OCI-LY3 (cell line): ENCODE measurements at regions not wholly inside any gene's neighbourhood (a gene's known extent, or its start where the extent isn't known, plus 50 kb on each side); places are given as distances from the start of the nearest gene placed in this dataset.

Experiments
- H2AFZ ChIP-seq: fragments of 200-600, 300-600 bp; shearing (Covaris generic); 2 replicates; pipeline ENCODE4 v1.6.0; 2014; ENCODE audit warnings: antibody characterized with exemption, low read depth, low read length
- H3K27ac ChIP-seq: fragments of 200-600, 300-600 bp; sonication (generic); 2 replicates; pipeline ENCODE4 v1.5.1; 2014; ENCODE audit warnings: mild to moderate bottlenecking, low read length, moderate library complexity, mixed read lengths
- H3K27me3 ChIP-seq: fragments of 200-600, 300-600 bp; sonication (generic); 2 replicates; pipeline ENCODE4 v1.6.1; 2014; ENCODE audit warnings: low read depth, low read length, mixed read lengths
- H3K36me3 ChIP-seq: fragments of 200-600, 300-600 bp; sonication (generic); replicated peaks from 2 replicates; pipeline ENCODE3; 2014; ENCODE audit warnings: low read depth, low read length, mixed read lengths
- H3K4me1 ChIP-seq: fragments of 300-600, 200-600 bp; sonication (generic); 2 replicates; pipeline ENCODE4 v1.6.1; 2014; ENCODE audit warnings: low read length, mixed read lengths
- H3K4me2 ChIP-seq: fragments of 200-600, 300-600 bp; sonication (generic); 2 replicates; pipeline ENCODE4 v1.6.1; 2014; ENCODE audit warnings: low read length, mixed read lengths
- H3K4me3 ChIP-seq: fragments of 300-600, 200-600 bp; sonication (generic); 2 replicates; pipeline ENCODE4 v1.5.1; 2014; ENCODE audit warnings: antibody characterized with exemption, mild to moderate bottlenecking, low read length, moderate library complexity
- H3K79me2 ChIP-seq: fragments of 300-600, 200-600 bp; shearing (Covaris generic); 2 replicates; pipeline ENCODE4 v1.6.1; 2014; ENCODE audit warnings: mild to moderate bottlenecking, low read length, mixed read lengths
- H3K9ac ChIP-seq: fragments of 300-600, 200-600 bp; shearing (Covaris generic); 2 replicates; pipeline ENCODE4 v1.6.0; 2014; ENCODE audit warnings: mild to moderate bottlenecking, low read length, moderate library complexity
- H3K9me3 ChIP-seq: fragments of 200-600, 300-600 bp; shearing (Covaris generic); 2 replicates; pipeline ENCODE4 v1.6.1; 2014; ENCODE audit warnings: low read length, mixed read lengths; ENCODE audit not compliant: insufficient read depth
- H4K20me1 ChIP-seq: fragments of 200-600, 300-600 bp; sonication (generic); 2 replicates; pipeline ENCODE4 v1.6.1; 2016; ENCODE audit warnings: low read length, mixed read lengths; ENCODE audit not compliant: insufficient read depth
- EZH2phosphoT487 ChIP-seq: fragments of 200-600 bp; shearing (Covaris generic); IDR thresholded peaks from 2 replicates; pipeline ENCODE4 v1.6.1; 2018; ENCODE audit warnings: antibody characterized with exemption, mixed run types, low read depth
- TF ChIP-seq, protein P1 (sequence below): fragments of 200-600, 300-600 bp; sonication (generic); IDR thresholded peaks from 2 replicates; pipeline ENCODE4 v1.5.1; 2014; ENCODE audit warnings: antibody characterized with exemption, low read length, low read depth

DNA sequence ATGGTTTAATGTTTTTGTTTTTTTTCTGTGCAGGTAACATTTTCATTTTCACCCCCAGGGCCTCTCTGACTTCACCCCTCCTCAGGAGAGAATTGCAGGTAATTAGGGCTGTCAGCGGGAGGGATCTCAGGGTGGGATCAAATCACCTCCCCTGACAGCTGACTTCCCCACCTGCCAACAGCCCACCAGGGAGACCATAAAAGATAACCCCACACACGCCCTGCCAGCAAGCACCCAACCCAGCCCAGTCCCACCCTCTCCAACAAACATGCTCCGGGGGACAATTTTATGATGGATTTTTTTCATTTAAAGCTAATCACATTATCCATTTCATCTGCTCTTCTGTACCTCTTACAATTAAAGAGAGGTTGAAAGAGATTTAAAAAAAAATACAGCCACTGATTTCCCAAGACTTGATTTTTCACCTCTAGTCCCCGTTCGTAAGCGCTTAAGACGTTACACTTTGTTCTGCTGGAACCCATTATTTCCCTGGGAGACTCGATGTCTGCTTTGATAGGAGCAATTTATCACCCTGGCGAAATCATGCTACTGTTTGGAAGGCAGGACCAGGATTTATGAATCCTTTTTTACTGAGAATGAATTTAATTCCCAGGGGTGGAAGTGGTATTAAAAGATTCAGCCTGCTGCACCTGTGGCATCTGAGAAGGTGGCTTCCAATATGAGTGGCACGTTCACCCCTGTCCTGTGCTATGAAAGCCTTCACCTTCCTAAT is 232.9 kb upstream of the ID2 start:
- no peak overlapping the region for H3K4me3 ChIP-seq
- no peak overlapping the region for H3K9ac ChIP-seq
- no peak overlapping the region for H2AFZ ChIP-seq
- H3K9me3 ChIP-seq = no peaks in the 10 kb centered on the region
- no peaks in the 10 kb centered on the region for H3K27me3 ChIP-seq
- H3K27ac ChIP-seq = no peak overlapping the region
- H4K20me1 ChIP-seq = no peaks in the 10 kb centered on the region
- no peaks in the 10 kb centered on the region for H3K79me2 ChIP-seq
- H3K4me2 ChIP-seq = no peak overlapping the region
- peaks cover 42% of the 10 kb centered on the region for H3K4me1 ChIP-seq
- no peak for TF ChIP-seq EZH2phosphoT487
- TF ChIP-seq, protein P1, sequence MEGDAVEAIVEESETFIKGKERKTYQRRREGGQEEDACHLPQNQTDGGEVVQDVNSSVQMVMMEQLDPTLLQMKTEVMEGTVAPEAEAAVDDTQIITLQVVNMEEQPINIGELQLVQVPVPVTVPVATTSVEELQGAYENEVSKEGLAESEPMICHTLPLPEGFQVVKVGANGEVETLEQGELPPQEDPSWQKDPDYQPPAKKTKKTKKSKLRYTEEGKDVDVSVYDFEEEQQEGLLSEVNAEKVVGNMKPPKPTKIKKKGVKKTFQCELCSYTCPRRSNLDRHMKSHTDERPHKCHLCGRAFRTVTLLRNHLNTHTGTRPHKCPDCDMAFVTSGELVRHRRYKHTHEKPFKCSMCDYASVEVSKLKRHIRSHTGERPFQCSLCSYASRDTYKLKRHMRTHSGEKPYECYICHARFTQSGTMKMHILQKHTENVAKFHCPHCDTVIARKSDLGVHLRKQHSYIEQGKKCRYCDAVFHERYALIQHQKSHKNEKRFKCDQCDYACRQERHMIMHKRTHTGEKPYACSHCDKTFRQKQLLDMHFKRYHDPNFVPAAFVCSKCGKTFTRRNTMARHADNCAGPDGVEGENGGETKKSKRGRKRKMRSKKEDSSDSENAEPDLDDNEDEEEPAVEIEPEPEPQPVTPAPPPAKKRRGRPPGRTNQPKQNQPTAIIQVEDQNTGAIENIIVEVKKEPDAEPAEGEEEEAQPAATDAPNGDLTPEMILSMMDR = no peak
- no peaks in the 10 kb centered on the region for H3K36me3 ChIP-seq

DNA sequence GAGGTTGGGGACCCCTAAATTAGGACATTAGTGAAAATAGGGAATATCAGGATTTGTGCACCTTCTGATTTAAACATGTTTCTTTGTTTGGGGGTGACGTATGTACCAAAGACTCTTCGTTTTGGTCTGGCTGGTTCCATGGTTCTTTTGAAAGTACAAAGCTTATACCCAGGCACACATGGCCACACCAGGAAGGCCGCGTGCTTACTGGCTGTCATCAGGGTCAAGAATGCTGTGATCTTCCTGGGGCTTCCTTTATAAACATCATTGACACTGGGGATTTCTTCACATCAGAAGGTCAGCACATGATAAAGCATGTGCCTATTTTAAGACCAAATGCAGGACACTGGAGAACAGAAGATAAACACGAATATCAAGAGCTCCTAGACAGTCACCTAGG is 230.6 kb upstream of the ID2 start:
- Histone ChIP-seq H3K4me2 (no peak overlapping the region), H3K79me2 (no peaks in the 10 kb centered on the region), H3K4me1 (peaks cover 29% of the 10 kb centered on the region), H3K36me3 (no peaks in the 10 kb centered on the region), H3K27ac (no peak overlapping the region), H3K4me3 (no peak overlapping the region), H3K9me3 (no peaks in the 10 kb centered on the region), H3K9ac (no peak overlapping the region), H3K27me3 (no peaks in the 10 kb centered on the region), H4K20me1 (no peaks in the 10 kb centered on the region), H2AFZ (no peak overlapping the region)
- TF ChIP-seq, protein P1 = no peak
- TF ChIP-seq EZH2phosphoT487 = no peak

DNA sequence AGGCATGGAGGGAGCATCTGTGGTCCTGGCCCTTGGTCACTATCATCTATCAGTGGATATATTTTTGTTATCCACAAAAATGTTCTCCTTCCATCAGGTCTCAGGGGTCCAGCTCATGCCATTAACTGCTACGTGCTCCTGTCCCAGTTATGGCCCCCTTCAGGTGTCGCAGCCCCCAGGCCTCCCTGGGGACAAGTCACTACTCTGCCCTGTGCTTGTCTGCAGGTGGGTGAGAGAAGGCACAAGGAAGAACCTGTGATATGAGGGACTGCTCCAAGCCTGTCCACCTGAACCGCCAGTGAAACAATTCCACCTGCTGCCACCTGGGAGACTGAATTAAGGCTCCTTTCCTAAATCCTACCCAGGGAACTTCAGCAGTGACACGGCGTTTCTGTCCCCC is 229.6 kb upstream of the ID2 start:
- no peak for TF ChIP-seq EZH2phosphoT487
- TF ChIP-seq, protein P1 = no peak
- Histone ChIP-seq H3K27ac (no peak overlapping the region), H3K9me3 (no peaks in the 10 kb centered on the region), H3K9ac (no peak overlapping the region), H3K27me3 (no peaks in the 10 kb centered on the region), H3K4me3 (no peak overlapping the region), H3K4me2 (peak overlapping the region; percentile 21; the same call in 1 of the 2 replicates), H3K79me2 (no peaks in the 10 kb centered on the region), H4K20me1 (no peaks in the 10 kb centered on the region), H2AFZ (no peak overlapping the region), H3K4me1 (peaks cover 35% of the 10 kb centered on the region), H3K36me3 (no peaks in the 10 kb centered on the region)

DNA sequence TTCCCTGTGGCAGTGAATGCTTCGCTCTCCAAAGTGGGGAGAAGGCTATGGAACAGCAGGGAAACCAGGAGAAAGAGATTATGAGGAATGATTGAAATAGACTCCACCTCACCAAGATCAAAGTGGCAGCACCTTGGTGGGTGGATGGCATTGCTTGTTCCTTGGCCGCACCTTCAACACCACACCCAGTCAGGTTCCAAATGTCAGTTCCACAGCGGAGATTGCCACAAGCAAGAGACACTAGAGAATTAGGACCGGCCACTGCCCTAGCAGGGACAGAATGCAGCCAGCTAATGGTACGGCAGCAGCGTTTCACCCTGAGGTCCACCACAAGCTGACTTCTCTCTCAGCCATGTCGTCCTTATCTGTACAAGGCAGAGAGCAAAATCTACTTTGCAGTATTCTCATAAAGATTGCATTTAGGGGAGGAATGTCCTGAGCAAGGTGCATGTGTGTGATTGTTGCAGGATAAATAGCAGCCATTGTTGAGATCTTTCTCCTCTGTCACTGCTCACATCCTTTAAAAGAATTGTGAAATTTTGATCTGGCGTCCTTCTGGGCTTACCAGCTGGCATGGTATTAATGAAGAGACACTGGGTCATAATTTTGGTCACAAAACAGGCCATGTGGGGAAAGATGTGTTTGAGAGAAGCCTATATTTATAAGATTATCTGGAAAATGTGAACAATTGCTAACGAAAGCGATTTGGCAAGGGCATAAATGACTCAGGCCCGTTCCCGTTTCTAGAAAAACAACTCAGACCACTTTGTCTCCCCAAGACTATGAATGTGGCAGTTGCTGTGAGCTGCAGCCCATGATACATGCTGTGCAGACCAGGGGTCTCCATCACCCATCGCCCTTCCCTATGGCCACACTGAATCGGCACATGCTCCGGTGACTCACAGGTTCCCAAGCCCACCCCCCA is 228.6 kb upstream of the ID2 start:
- peaks cover 42% of the 10 kb centered on the region for H3K4me1 ChIP-seq
- H3K4me2 ChIP-seq = peak overlapping the region; percentile 45
- H3K27ac ChIP-seq = no peak overlapping the region
- no peak overlapping the region for H3K4me3 ChIP-seq
- no peak overlapping the region for H2AFZ ChIP-seq
- no peak overlapping the region for H3K9ac ChIP-seq
- H4K20me1 ChIP-seq = no peaks in the 10 kb centered on the region
- TF ChIP-seq EZH2phosphoT487 = no peak
- TF ChIP-seq, protein P1 = no peak
- H3K9me3 ChIP-seq = no peaks in the 10 kb centered on the region
- H3K79me2 ChIP-seq = no peaks in the 10 kb centered on the region
- H3K27me3 ChIP-seq = no peaks in the 10 kb centered on the region
- H3K36me3 ChIP-seq = no peaks in the 10 kb centered on the region
